Testis (tissue), 2 donors: ENCODE measurements at regions not wholly inside any gene's neighbourhood (a gene's known extent, or its start where the extent isn't known, plus 50 kb on each side); places are given as distances from the start of the nearest gene placed in this dataset.

Experiments
- CTCF ChIP-seq, 3 experiments: fragments of 450-650 bp in 2 of 3; fragments of 200-600 bp in 1 of 3; sonication (generic) in 1 of 3; IDR thresholded peaks; one replicate each; pipeline ENCODE4 v1.5.1; 2016 to 2019; ENCODE audit warnings: antibody characterized with exemption in 3 of 3, mild to moderate bottlenecking in 2 of 3, moderate library complexity in 1 of 3
- POLR2A ChIP-seq: fragments of 450-650 bp; IDR thresholded peaks from one replicate; pipeline ENCODE4 v1.6.1; 2017; ENCODE audit warnings: antibody characterized with exemption, mild to moderate bottlenecking, moderate library complexity

GRCh38 chr2:191617575-191617974, 60.4 kb upstream of the NABP1 start:
- no peak for TF ChIP-seq CTCF (IDR thresholded peaks at IDR 0.05)
- TF ChIP-seq POLR2A, result no peak
